ENCODE measurements at regions not wholly inside any gene's neighbourhood (a gene's known extent, or its start where the extent isn't known, plus 50 kb on each side); places are given as distances from the start of the nearest gene placed in this dataset.
"Not testable (repeated sequence)": the region's sequence is repeated elsewhere in the genome, so short reads cannot be mapped to it uniquely, and the experiment has no call there.

GRCh38 chr12:78571953-78572352 is 292.6 kb upstream of the SYT1 start:
- TF ChIP-seq CTCF (IDR thresholded peaks at IDR 0.05; ENCODE audit: low read depth, low read length): no peak

GRCh38 chr12:78575208-78575607 is 289.4 kb upstream of the SYT1 start:
- not testable (repeated sequence) for DNase-seq (ENCODE audit: extremely low read depth, low read depth)

More at GRCh38 chr12:78571953-78572352, 292.6 kb upstream of the SYT1 start:
- DNase-seq (ENCODE audit: extremely low read depth, low read depth): no peak

- TF ChIP-seq CTCF (IDR thresholded peaks at IDR 0.05; ENCODE audit: low read depth, low read length): no peak
- DNase-seq (ENCODE audit: extremely low read depth, low read depth): no peak
These were observed 284.7 kb upstream of the SYT1 start for GRCh38 chr12:78579846-78580245.

GRCh38 chr12:78580296-78580695 is 284.3 kb upstream of the SYT1 start:
- no peak for TF ChIP-seq CTCF (IDR thresholded peaks at IDR 0.05; ENCODE audit: low read depth, low read length)
- DNase-seq (ENCODE audit: extremely low read depth, low read depth): no peak

- TF ChIP-seq CTCF (IDR thresholded peaks at IDR 0.05; ENCODE audit: low read depth, low read length): peak; percentile 9; the same call in 1 of the 2 replicates
These were observed 279.9 kb upstream of the SYT1 start for GRCh38 chr12:78584695-78585094.

GRCh38 chr12:78585132-78585531 is 279.4 kb upstream of the SYT1 start:
- TF ChIP-seq CTCF (IDR thresholded peaks at IDR 0.05; ENCODE audit: low read depth, low read length): no peak
- no peak for DNase-seq (ENCODE audit: extremely low read depth, low read depth)

More at GRCh38 chr12:78584695-78585094, 279.9 kb upstream of the SYT1 start:
- no peak for DNase-seq (ENCODE audit: extremely low read depth, low read depth)

GRCh38 chr12:78586790-78587189 is 277.8 kb upstream of the SYT1 start:
- no peak for DNase-seq (ENCODE audit: extremely low read depth, low read depth)
- TF ChIP-seq CTCF (IDR thresholded peaks at IDR 0.05; ENCODE audit: low read depth, low read length): no peak

GRCh38 chr12:78599366-78599765 is 265.2 kb upstream of the SYT1 start:
- DNase-seq (ENCODE audit: extremely low read depth, low read depth): no peak

More at GRCh38 chr12:78599366-78599765, 265.2 kb upstream of the SYT1 start:
- no peak for TF ChIP-seq CTCF (IDR thresholded peaks at IDR 0.05; ENCODE audit: low read depth, low read length)
